Sigmoid colon (tissue), 6 donors: ENCODE measurements at regions not wholly inside any gene's neighbourhood (a gene's known extent, or its start where the extent isn't known, plus 50 kb on each side); places are given as distances from the start of the nearest gene placed in this dataset.

ENCODE experiments used
- DNase-seq: peaks from one replicate; pipeline ENCODE4 v3.0.0-alpha.2; 2019
- H3K27ac ChIP-seq, 4 donors: fragments of 200-600 bp; sonication (generic); one replicate each; pipeline ENCODE4 v1.5.1; 2016 to 2019; ENCODE audit warnings: mild to moderate bottlenecking in 1 of 4
- H3K27me3 ChIP-seq, 3 donors: fragments of 200-600 bp; sonication (generic); one replicate each; pipeline ENCODE4 v1.5.1; 2019; ENCODE audit warnings: mild to moderate bottlenecking in 1 of 3
- H3K36me3 ChIP-seq, 4 donors: fragments of 200-600 bp; sonication (generic); one replicate each; pipeline ENCODE4 v1.5.1; 2016 to 2019
- H3K4me1 ChIP-seq, 4 donors: fragments of 200-600 bp; sonication (generic); one replicate each; pipeline ENCODE4 v1.5.1; 2017 to 2019
- H3K4me3 ChIP-seq, 4 donors: fragments of 200-600 bp; sonication (generic); one replicate each; pipeline ENCODE4 v1.5.1; 2017 to 2019; ENCODE audit warnings: mild to moderate bottlenecking in 2 of 4, moderate library complexity in 1 of 4
- H3K9me3 ChIP-seq, 4 donors: fragments of 200-600 bp in 3 of 4; sonication (generic) in 3 of 4; one replicate each; pipeline versions ENCODE4 v1.5.1 to v1.6.1; 2013 to 2019
- CTCF ChIP-seq, 4 experiments: fragments of 450-650 bp in 3 of 4; fragments of 200-600 bp in 1 of 4; IDR thresholded peaks; one replicate each; pipeline ENCODE4 v1.5.1; 2016 to 2019; ENCODE audit warnings: antibody characterized with exemption in 4 of 4, mild to moderate bottlenecking in 3 of 4, moderate library complexity in 2 of 4
- EP300 ChIP-seq, 4 donors: sonication (generic); formaldehyde crosslinking; IDR thresholded peaks; one replicate each; pipeline ENCODE4 v1.6.1; 2017; ENCODE audit warnings: antibody characterized with exemption in 4 of 4
- POLR2A ChIP-seq, 2 donors: fragments of 450-650 bp; IDR thresholded peaks; one replicate each; pipeline ENCODE4 v1.6.1; 2016; ENCODE audit warnings: antibody characterized with exemption in 2 of 2, mild to moderate bottlenecking in 2 of 2, moderate library complexity in 2 of 2
- POLR2AphosphoS5 ChIP-seq, 4 donors: sonication (generic); formaldehyde crosslinking; IDR thresholded peaks; one replicate each; pipeline ENCODE4 v1.6.1; 2017; ENCODE audit warnings: antibody characterized with exemption in 4 of 4
- WGBS, 2 donors: extraction: QIAGEN DNeasy Blood & Tissue Kit; methylation state at CpG; one replicate each; pipeline ENCODE4 v1.1.7; 2013; 5-methylcytosine and 5-hydroxymethylcytosine counted together
- intact Hi-C: fragments of 100-400 bp; cut with DNase I; formaldehyde crosslinking; loops from one replicate; pipeline ENCODE4 v1.15.1; 2023
- donor health status: healthy with polysubstance abuse.
- donor health status: healthy.

GRCh38 chr2:207354462-207354861, 175.3 kb upstream of the CREB1 start:
- intact Hi-C loops: no loop called here
- Histone ChIP-seq H3K36me3 (no peaks in the 10 kb centered on the region), H3K27me3 (no peaks in the 10 kb centered on the region), H3K27ac (no peak overlapping the region), H3K4me1 (no peaks in the 10 kb centered on the region), H3K9me3 (no peaks in the 10 kb centered on the region), H3K4me3 (no peak overlapping the region)
- 29 to 56% methylated on average over 1 of the region's 1 CpG for WGBS, 2 donors
- no peak for DNase-seq
- TF ChIP-seq POLR2AphosphoS5 (IDR thresholded peaks at IDR 0.05): no peak
- TF ChIP-seq EP300 (IDR thresholded peaks at IDR 0.05): no peak
- TF ChIP-seq POLR2A (IDR thresholded peaks at IDR 0.05): no peak
- TF ChIP-seq CTCF (IDR thresholded peaks at IDR 0.05): no peak

- intact Hi-C loops: no loop called here
- DNase-seq: no peak
- Histone ChIP-seq H3K36me3 (no peaks in the 10 kb centered on the region), H3K27ac (no peak overlapping the region), H3K4me3 (no peak overlapping the region), H3K9me3 (no peaks in the 10 kb centered on the region), H3K4me1 (no peaks in the 10 kb centered on the region), H3K27me3 (no peaks in the 10 kb centered on the region)
- TF ChIP-seq EP300 (IDR thresholded peaks at IDR 0.05) (no peak), CTCF (IDR thresholded peaks at IDR 0.05) (no peak), POLR2A (IDR thresholded peaks at IDR 0.05) (no peak), POLR2AphosphoS5 (IDR thresholded peaks at IDR 0.05) (no peak)
- WGBS, 2 donors: 45 to 69% methylated on average over 1 of the region's 1 CpG
Measured at GRCh38 chr2:207356567-207356966, 173.2 kb upstream of the CREB1 start.

GRCh38 chr2:207357216-207357615, 172.5 kb upstream of the CREB1 start:
- Histone ChIP-seq H3K9me3 (no peaks in the 10 kb centered on the region), H3K4me1 (no peaks in the 10 kb centered on the region), H3K36me3 (no peaks in the 10 kb centered on the region), H3K27me3 (no peaks in the 10 kb centered on the region), H3K27ac (no peak overlapping the region), H3K4me3 (no peak overlapping the region)
- intact Hi-C loops: no loop called here
- DNase-seq: no peak
- no peak for TF ChIP-seq POLR2A (IDR thresholded peaks at IDR 0.05)
- TF ChIP-seq CTCF (IDR thresholded peaks at IDR 0.05): no peak
- no peak for TF ChIP-seq POLR2AphosphoS5 (IDR thresholded peaks at IDR 0.05)
- no peak for TF ChIP-seq EP300 (IDR thresholded peaks at IDR 0.05)
- 72 to 81% methylated on average over 2 of the region's 2 CpGs for WGBS, 2 donors

- no peaks in the 10 kb centered on the region for H3K36me3 ChIP-seq
- H3K4me3 ChIP-seq: no peak overlapping the region
- H3K27ac ChIP-seq: no peak overlapping the region
- no peaks in the 10 kb centered on the region for H3K27me3 ChIP-seq
- intact Hi-C loops: no loop called here
- no peaks in the 10 kb centered on the region for H3K4me1 ChIP-seq
- no peak for DNase-seq
- TF ChIP-seq EP300 (IDR thresholded peaks at IDR 0.05) (no peak), POLR2A (IDR thresholded peaks at IDR 0.05) (no peak), CTCF (IDR thresholded peaks at IDR 0.05) (no peak), POLR2AphosphoS5 (IDR thresholded peaks at IDR 0.05) (no peak)
- H3K9me3 ChIP-seq: no peaks in the 10 kb centered on the region
- WGBS, 2 donors: 82 to 83% methylated on average over 2 of the region's 2 CpGs
Measured at GRCh38 chr2:207362716-207363115, 167.0 kb upstream of the CREB1 start.

- Histone ChIP-seq H3K4me1 (no peaks in the 10 kb centered on the region), H3K9me3 (no peaks in the 10 kb centered on the region), H3K4me3 (no peak overlapping the region), H3K27me3 (no peaks in the 10 kb centered on the region), H3K27ac (no peak overlapping the region), H3K36me3 (no peaks in the 10 kb centered on the region)
- TF ChIP-seq POLR2AphosphoS5 (IDR thresholded peaks at IDR 0.05) (no peak), EP300 (IDR thresholded peaks at IDR 0.05) (no peak), CTCF (IDR thresholded peaks at IDR 0.05) (no peak), POLR2A (IDR thresholded peaks at IDR 0.05) (no peak)
- intact Hi-C loops: no loop called here
- DNase-seq: no peak
- 87 to 92% methylated on average over 1 of the region's 1 CpG for WGBS, 2 donors
Measured at GRCh38 chr2:207363761-207364290, 165.9 kb upstream of the CREB1 start.
